ENCODE measurements at regions not wholly inside any gene's neighbourhood (a gene's known extent, or its start where the extent isn't known, plus 50 kb on each side); places are given as distances from the start of the nearest gene placed in this dataset.
"Not testable (repeated sequence)": the region's sequence is repeated elsewhere in the genome, so short reads cannot be mapped to it uniquely, and the experiment has no call there.

DNA sequence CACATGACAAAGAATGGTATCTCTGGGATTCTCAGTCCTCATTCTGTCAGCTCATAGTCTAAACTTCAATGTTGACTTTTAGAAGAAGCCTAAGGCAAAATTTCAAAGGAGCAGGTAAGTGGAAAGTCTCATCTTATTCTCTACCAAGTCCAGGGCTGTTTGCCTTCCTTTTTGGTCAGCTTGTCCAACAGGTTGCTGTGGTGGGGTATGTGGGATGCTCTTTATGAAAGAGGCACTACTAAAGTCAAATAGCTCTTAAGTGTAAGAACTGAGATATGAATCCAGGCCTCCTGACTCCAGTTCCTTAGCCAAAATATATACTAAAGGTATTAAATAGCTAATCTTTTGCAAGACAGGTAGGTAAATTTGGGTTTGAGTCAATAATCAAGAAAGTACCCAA, 540.6 kb upstream of the SPRY2 start:
- H3K27me3 ChIP-seq (replicated peaks): no peaks in the 10 kb centered on the region
- TF ChIP-seq, protein P1, sequence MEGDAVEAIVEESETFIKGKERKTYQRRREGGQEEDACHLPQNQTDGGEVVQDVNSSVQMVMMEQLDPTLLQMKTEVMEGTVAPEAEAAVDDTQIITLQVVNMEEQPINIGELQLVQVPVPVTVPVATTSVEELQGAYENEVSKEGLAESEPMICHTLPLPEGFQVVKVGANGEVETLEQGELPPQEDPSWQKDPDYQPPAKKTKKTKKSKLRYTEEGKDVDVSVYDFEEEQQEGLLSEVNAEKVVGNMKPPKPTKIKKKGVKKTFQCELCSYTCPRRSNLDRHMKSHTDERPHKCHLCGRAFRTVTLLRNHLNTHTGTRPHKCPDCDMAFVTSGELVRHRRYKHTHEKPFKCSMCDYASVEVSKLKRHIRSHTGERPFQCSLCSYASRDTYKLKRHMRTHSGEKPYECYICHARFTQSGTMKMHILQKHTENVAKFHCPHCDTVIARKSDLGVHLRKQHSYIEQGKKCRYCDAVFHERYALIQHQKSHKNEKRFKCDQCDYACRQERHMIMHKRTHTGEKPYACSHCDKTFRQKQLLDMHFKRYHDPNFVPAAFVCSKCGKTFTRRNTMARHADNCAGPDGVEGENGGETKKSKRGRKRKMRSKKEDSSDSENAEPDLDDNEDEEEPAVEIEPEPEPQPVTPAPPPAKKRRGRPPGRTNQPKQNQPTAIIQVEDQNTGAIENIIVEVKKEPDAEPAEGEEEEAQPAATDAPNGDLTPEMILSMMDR (IDR thresholded peaks at IDR 0.05; ENCODE audit: low read depth, low read length, missing control alignments): no peak
- in situ Hi-C loops (cut with HindIII; ENCODE audit: low pct_ligation_motif_present, low sequenced_read_pairs): no loop called here
- no peak for DNase-seq
- H3K4me3 ChIP-seq (ENCODE audit: low read depth, low read length): no peak overlapping the region
- no peak overlapping the region for H3K27ac ChIP-seq
- no peaks in the 10 kb centered on the region for H3K36me3 ChIP-seq (replicated peaks)

DNA sequence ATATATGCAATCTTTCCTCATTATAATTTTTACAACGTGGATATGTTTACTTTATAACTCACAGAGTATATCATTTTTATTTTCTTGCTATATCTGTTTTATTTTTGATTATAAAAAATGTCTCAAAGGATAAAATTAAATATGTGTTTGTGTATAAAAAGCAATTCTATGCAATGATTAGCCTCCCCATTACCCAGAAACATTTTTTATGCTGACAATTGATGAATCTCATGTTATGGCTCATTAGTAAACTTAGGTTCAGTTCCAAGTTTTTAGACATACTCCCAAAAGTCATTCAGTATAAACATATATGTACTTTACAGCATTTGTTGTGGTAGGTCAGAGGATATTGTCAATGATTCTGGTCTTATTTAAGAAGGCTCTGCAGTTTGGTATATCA, 540.1 kb upstream of the SPRY2 start:
- no peaks in the 10 kb centered on the region for H3K36me3 ChIP-seq (replicated peaks)
- H3K27ac ChIP-seq: no peak overlapping the region
- no peaks in the 10 kb centered on the region for H3K27me3 ChIP-seq (replicated peaks)
- DNase-seq: no peak
- TF ChIP-seq, protein P1 (IDR thresholded peaks at IDR 0.05; ENCODE audit: low read depth, low read length, missing control alignments): no peak
- in situ Hi-C loops (cut with HindIII; ENCODE audit: low pct_ligation_motif_present, low sequenced_read_pairs): no loop called here
- H3K4me3 ChIP-seq (ENCODE audit: low read depth, low read length): no peak overlapping the region

DNA sequence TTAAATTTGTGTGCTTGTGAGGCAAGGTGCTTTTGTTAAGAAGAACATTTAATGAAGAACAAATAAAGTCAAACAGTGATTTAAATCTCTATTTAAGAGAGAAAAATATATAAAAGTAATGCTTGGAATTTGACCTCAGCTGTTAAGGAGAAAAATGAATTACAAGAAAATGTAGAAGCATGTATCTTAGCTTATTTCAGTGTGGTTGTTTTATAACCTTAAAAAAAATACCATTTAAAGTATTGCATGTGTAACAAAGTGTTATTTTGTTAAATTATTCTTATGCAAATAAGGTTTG, 537.0 kb upstream of the SPRY2 start:
- Histone ChIP-seq H3K36me3 (replicated peaks) (no peaks in the 10 kb centered on the region), H3K27me3 (replicated peaks) (no peaks in the 10 kb centered on the region), H3K27ac (no peak overlapping the region), H3K4me3 (ENCODE audit: low read depth, low read length) (no peak overlapping the region)
- in situ Hi-C loops (cut with HindIII; ENCODE audit: low pct_ligation_motif_present, low sequenced_read_pairs): no loop called here
- DNase-seq: no peak
- TF ChIP-seq, protein P1 (IDR thresholded peaks at IDR 0.05; ENCODE audit: low read depth, low read length, missing control alignments): no peak

DNA sequence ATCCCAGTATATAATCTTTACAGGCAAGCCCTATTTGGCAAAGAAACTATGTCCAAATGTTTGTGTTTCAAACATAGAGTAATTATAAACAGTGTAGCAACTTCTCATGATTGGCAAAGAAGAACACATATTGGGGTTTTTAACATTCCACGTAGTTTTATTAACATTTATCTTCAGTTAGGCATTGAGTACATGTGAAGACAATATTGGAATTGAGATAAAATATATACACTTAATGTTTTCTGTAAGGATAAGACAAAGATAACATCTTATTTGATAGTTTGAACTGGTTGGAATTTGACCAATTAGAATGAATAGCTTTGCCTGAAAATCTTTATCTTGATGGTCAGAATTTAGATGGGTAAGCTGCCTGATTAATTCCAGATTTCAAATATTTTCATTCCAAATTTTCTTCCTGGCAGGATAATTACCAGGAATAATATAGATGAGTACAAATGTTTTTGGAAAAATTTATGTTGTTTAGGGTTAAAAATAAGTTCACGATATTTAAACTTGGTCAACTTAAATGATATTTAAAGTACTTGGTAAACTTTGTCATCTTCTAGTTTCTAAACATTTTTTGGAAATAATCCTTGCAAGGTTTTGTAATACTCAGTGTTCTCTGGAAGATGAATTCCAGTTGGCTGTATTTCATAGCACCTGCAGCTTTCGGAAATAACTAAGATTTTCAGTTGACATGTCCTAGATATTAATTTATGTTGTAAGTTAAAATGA, 536.5 kb upstream of the SPRY2 start:
- no peak for DNase-seq
- TF ChIP-seq, protein P1 (IDR thresholded peaks at IDR 0.05; ENCODE audit: low read depth, low read length, missing control alignments): no peak
- Histone ChIP-seq H3K27me3 (replicated peaks) (no peaks in the 10 kb centered on the region), H3K36me3 (replicated peaks) (no peaks in the 10 kb centered on the region), H3K4me3 (ENCODE audit: low read depth, low read length) (no peak overlapping the region), H3K27ac (no peak overlapping the region)
- in situ Hi-C loops (cut with HindIII; ENCODE audit: low pct_ligation_motif_present, low sequenced_read_pairs): no loop called here

- no peaks in the 10 kb centered on the region for H3K27me3 ChIP-seq (replicated peaks)
- in situ Hi-C loops (cut with HindIII; ENCODE audit: low pct_ligation_motif_present, low sequenced_read_pairs): no loop called here
- no peaks in the 10 kb centered on the region for H3K36me3 ChIP-seq (replicated peaks)
- TF ChIP-seq, protein P1 (IDR thresholded peaks at IDR 0.05; ENCODE audit: low read depth, low read length, missing control alignments): no peak
- no peak overlapping the region for H3K4me3 ChIP-seq (ENCODE audit: low read depth, low read length)
- no peak for DNase-seq
- H3K27ac ChIP-seq: no peak overlapping the region
Measured at GRCh38 chr13:80873589-80873988, 532.7 kb upstream of the SPRY2 start.

- H3K27me3 ChIP-seq (replicated peaks); H3K27ac ChIP-seq; H3K4me3 ChIP-seq (ENCODE audit: low read depth, low read length); in situ Hi-C loops (cut with HindIII; ENCODE audit: low pct_ligation_motif_present, low sequenced_read_pairs); DNase-seq; H3K36me3 ChIP-seq (replicated peaks): not testable (repeated sequence)
Measured at GRCh38 chr13:80871971-80872370, 531.0 kb upstream of the SPRY2 start.
